ENCODE measurements at regions not wholly inside any gene's neighbourhood (a gene's known extent, or its start where the extent isn't known, plus 50 kb on each side); places are given as distances from the start of the nearest gene placed in this dataset.

GRCh38 chr10:84590327-84591193, 262.2 kb downstream of the CCSER2 start:
- no peak for TF ChIP-seq CREB1 (CRISPR knock-in tag; IDR thresholded peaks at IDR 0.05)
- TF ChIP-seq CTCF (IDR thresholded peaks at IDR 0.05): no peak
- no peak for TF ChIP-seq ATF2 (CRISPR knock-in tag; IDR thresholded peaks at IDR 0.05; ENCODE audit: borderline replicate concordance, low read depth)
- TF ChIP-seq ATF3 (CRISPR knock-in tag; conservative IDR thresholded peaks at IDR 0.05): no peak
- no peak for TF ChIP-seq JAZF1 (CRISPR knock-in tag; IDR thresholded peaks at IDR 0.05)
- TF ChIP-seq HMGXB4 (CRISPR knock-in tag; IDR thresholded peaks at IDR 0.05): no peak
- TF ChIP-seq ZMAT4 (CRISPR knock-in tag; IDR thresholded peaks at IDR 0.05): no peak
- no peak for TF ChIP-seq NR2C2 (CRISPR knock-in tag; IDR thresholded peaks at IDR 0.05)
- no peak for TF ChIP-seq TEAD4 (CRISPR knock-in tag; IDR thresholded peaks at IDR 0.05)
- TF ChIP-seq FOXP4 (CRISPR knock-in tag; IDR thresholded peaks at IDR 0.05): no peak
- TF ChIP-seq JUN (CRISPR knock-in tag; IDR thresholded peaks at IDR 0.05): no peak
- no peak for TF ChIP-seq SOX15 (CRISPR knock-in tag; IDR thresholded peaks at IDR 0.05)

All from WTC11 (cell line).